NCI-H1417 (cell line): ENCODE measurements at regions not wholly inside any gene's neighbourhood (a gene's known extent, or its start where the extent isn't known, plus 50 kb on each side); places are given as distances from the start of the nearest gene placed in this dataset.
"Not testable (repeated sequence)": the region's sequence is repeated elsewhere in the genome, so short reads cannot be mapped to it uniquely, and the experiment has no call there.

Experiments
- DNase-seq, 3 experiments: peaks; one replicate each; lab custom pipeline; 2025; lab: John Stamatoyannopoulos, UW

- DNase-seq, result no peak
Observed at GRCh38 chr13:50156561-50157127, 141.4 kb downstream of the KCNRG start.

GRCh38 chr13:50158385-50159165 is 143.3 kb downstream of the KCNRG start:
- no peak for DNase-seq

- no peak for DNase-seq
Observed at GRCh38 chr13:50159607-50160006, 144.4 kb downstream of the KCNRG start.

- DNase-seq, result no peak
Observed at GRCh38 chr13:50161052-50161451, 145.8 kb downstream of the KCNRG start.

- DNase-seq, result no peak
Observed at GRCh38 chr13:50162001-50162400, 146.8 kb downstream of the KCNRG start.

- peak in 2 of 3 experiments; percentile 40 to 75 for DNase-seq
Observed at GRCh38 chr13:50162567-50162966, 147.3 kb downstream of the KCNRG start.

GRCh38 chr13:50167224-50167947 is 152.1 kb downstream of the KCNRG start:
- DNase-seq, result no peak

GRCh38 chr13:50167967-50168366 is 152.7 kb downstream of the KCNRG start:
- no peak for DNase-seq

GRCh38 chr13:50168786-50169185 is 153.5 kb downstream of the KCNRG start:
- peak in 1 of 3 experiments; percentile 15 for DNase-seq

- DNase-seq, result peak in 1 of 3 experiments; percentile 50
Observed at GRCh38 chr13:50170447-50171037, 155.3 kb downstream of the KCNRG start.

GRCh38 chr13:50171590-50172282 is 156.5 kb downstream of the KCNRG start:
- DNase-seq, result no peak

GRCh38 chr13:50173045-50173444 is 157.8 kb downstream of the KCNRG start:
- not testable (repeated sequence) for DNase-seq

GRCh38 chr13:50174630-50175029 is 159.4 kb downstream of the KCNRG start:
- DNase-seq, result no peak

GRCh38 chr13:50179977-50180376 is 164.7 kb downstream of the KCNRG start:
- no peak for DNase-seq

- DNase-seq, result peak in 2 of 3 experiments; percentile 54 to 80
Observed at GRCh38 chr13:50185769-50186763, 170.8 kb downstream of the KCNRG start.

GRCh38 chr13:50187352-50188029 is 172.2 kb downstream of the KCNRG start:
- peak in 1 of 3 experiments; percentile 42 for DNase-seq

GRCh38 chr13:50188696-50189095 is 173.5 kb downstream of the KCNRG start:
- DNase-seq, result no peak

GRCh38 chr13:50189450-50189849 is 174.2 kb downstream of the KCNRG start:
- DNase-seq, result no peak

GRCh38 chr13:50191004-50191403 is 175.8 kb downstream of the KCNRG start:
- DNase-seq, result no peak

GRCh38 chr13:50192272-50192813 is 177.1 kb downstream of the KCNRG start:
- DNase-seq, result no peak
